Effector memory CD8-positive, alpha-beta T cell (primary cell): ENCODE measurements at regions not wholly inside any gene's neighbourhood (a gene's known extent, or its start where the extent isn't known, plus 50 kb on each side); places are given as distances from the start of the nearest gene placed in this dataset.

ENCODE experiments used
- ATAC-seq: fragments of 150-1000 bp; cut with Tn5 transposase; replicated peaks from 2 replicates; pipeline ENCODE4 v1.10.0; 2021; ENCODE audit warnings: mild to moderate bottlenecking, moderate library complexity
- DNase-seq, 3 experiments: peaks; one replicate each; pipeline ENCODE4 v3.0.0; 2021
- H3K27ac Mint-ChIP-seq, 2 donors: one replicate each; pipeline ENCODE4 v1.8.0; 2022; ENCODE audit warnings: mild to moderate bottlenecking in 2 of 2, mixed read lengths in 2 of 2, moderate library complexity in 2 of 2
- H3K27me3 Mint-ChIP-seq, 2 donors: one replicate each; pipeline ENCODE4 v1.8.0; 2022; ENCODE audit warnings: mixed read lengths in 2 of 2
- H3K36me3 Mint-ChIP-seq: one replicate; pipeline ENCODE4 v1.8.0; 2022; ENCODE audit warnings: mild to moderate bottlenecking, moderate library complexity, mixed read lengths; ENCODE audit not compliant: insufficient read depth
- H3K4me1 Mint-ChIP-seq, 2 donors: one replicate each; pipeline ENCODE4 v1.8.0; 2022; ENCODE audit warnings: low read depth in 2 of 2, mixed read lengths in 2 of 2
- H3K4me3 Mint-ChIP-seq, 2 donors: one replicate each; pipeline ENCODE4 v1.8.0; 2022; ENCODE audit warnings: mild to moderate bottlenecking in 2 of 2, mixed read lengths in 2 of 2, moderate library complexity in 2 of 2
- H3K9me3 Mint-ChIP-seq, 2 donors: one replicate each; pipeline ENCODE4 v1.8.0; 2022; ENCODE audit warnings: mixed read lengths in 2 of 2

GRCh38 chr10:3423384-3423783, 250.8 kb upstream of the PITRM1 start:
- H3K27me3 Mint-ChIP-seq, result peaks cover 9 to 46% of the 10 kb centered on the region in 2 donors
- ATAC-seq (no peak), DNase-seq (no peak)
- H3K27ac Mint-ChIP-seq, result no peak overlapping the region
- H3K4me3 Mint-ChIP-seq, result no peak overlapping the region
- no peaks in the 10 kb centered on the region for H3K36me3 Mint-ChIP-seq
- H3K4me1 Mint-ChIP-seq, result peaks cover 21 to 24% of the 10 kb centered on the region in 2 donors
- no peaks in the 10 kb centered on the region for H3K9me3 Mint-ChIP-seq

GRCh38 chr10:3422282-3422681, 249.7 kb upstream of the PITRM1 start:
- ATAC-seq, result no peak
- peaks cover 21 to 24% of the 10 kb centered on the region in 2 donors for H3K4me1 Mint-ChIP-seq

GRCh38 chr10:3421537-3422257, 249.1 kb upstream of the PITRM1 start:
- ATAC-seq, result no peak
- Mint-ChIP-seq H3K9me3 (no peaks in the 10 kb centered on the region), H3K27ac (peak overlapping the region; percentile 15 to 57), H3K4me1 (peaks cover 21 to 24% of the 10 kb centered on the region in 2 donors), H3K36me3 (no peaks in the 10 kb centered on the region), H3K4me3 (peak overlapping the region in 1 of 2 donors; percentile 65), H3K27me3 (peaks cover 9 to 46% of the 10 kb centered on the region in 2 donors)
- no peak for DNase-seq

More at GRCh38 chr10:3422282-3422681, 249.7 kb upstream of the PITRM1 start:
- no peak for DNase-seq
- Mint-ChIP-seq H3K9me3 (no peaks in the 10 kb centered on the region), H3K27ac (peak overlapping the region; percentile 15 to 57), H3K36me3 (no peaks in the 10 kb centered on the region), H3K27me3 (peaks cover 9 to 46% of the 10 kb centered on the region in 2 donors), H3K4me3 (peak overlapping the region; percentile 17 to 65)

- Mint-ChIP-seq H3K36me3 (no peaks in the 10 kb centered on the region), H3K27me3 (peaks cover 9 to 41% of the 10 kb centered on the region in 2 donors), H3K4me3 (peak overlapping the region in 1 of 2 donors; percentile 62), H3K9me3 (no peaks in the 10 kb centered on the region), H3K27ac (no peak overlapping the region), H3K4me1 (peaks cover 21 to 24% of the 10 kb centered on the region in 2 donors)
- no peak for DNase-seq
- no peak for ATAC-seq
Observed at GRCh38 chr10:3420527-3421469, 248.2 kb upstream of the PITRM1 start.

DNA sequence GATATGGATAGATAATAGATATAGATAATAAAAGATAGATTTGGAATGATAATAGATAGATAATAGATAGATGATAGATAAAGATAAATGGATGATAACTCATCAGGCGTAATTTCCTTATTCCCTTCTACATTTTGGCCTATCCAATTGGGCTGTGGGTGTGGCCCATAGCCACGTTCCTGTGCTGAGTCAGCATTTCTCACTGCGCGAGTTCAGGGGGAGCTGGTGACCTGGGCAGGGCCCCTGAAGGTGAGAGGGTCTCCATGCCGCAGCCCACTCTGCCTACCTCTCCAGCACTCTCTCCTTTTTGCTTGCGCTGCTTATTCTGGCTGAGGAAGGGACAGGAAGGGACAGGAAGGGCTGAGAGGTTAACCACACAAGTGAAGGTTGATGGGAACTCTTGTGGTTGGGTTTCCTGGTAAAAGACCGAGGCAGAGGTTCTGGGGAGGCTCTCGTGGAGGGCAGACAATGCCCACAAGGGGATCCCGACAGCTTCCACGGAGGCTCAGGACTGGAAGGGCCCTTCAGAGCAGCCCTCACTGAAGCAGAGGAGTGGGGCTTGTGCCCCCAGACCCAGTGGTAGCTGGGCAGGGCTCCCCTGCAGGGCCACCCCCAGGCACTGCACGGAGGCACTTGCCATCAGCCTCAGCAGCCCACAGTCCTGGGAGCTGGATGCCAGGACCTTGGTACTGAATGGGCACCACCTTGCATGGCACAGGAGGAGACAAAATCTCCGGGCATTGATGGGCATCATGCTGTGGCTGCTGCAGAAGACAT, 247.3 kb upstream of the PITRM1 start:
- Mint-ChIP-seq H3K27me3 (peaks cover 7 to 33% of the 10 kb centered on the region in 2 donors), H3K4me1 (peaks cover 21 to 24% of the 10 kb centered on the region in 2 donors), H3K36me3 (peaks cover 2% of the 10 kb centered on the region), H3K9me3 (no peaks in the 10 kb centered on the region), H3K4me3 (peak overlapping the region; percentile 25 to 62), H3K27ac (peak overlapping the region in 1 of 2 donors; percentile 57)
- ATAC-seq, result peak; percentile 32
- DNase-seq, result no peak

- H3K4me3 Mint-ChIP-seq, result no peak overlapping the region
- peaks cover 2% of the 10 kb centered on the region for H3K36me3 Mint-ChIP-seq
- H3K27ac Mint-ChIP-seq, result no peak overlapping the region
- no peak for ATAC-seq
- H3K27me3 Mint-ChIP-seq, result peaks cover 0 to 23% of the 10 kb centered on the region in 2 donors
- no peak for DNase-seq
- H3K9me3 Mint-ChIP-seq, result no peaks in the 10 kb centered on the region
- peaks cover 21 to 24% of the 10 kb centered on the region in 2 donors for H3K4me1 Mint-ChIP-seq
Observed at GRCh38 chr10:3418926-3419325, 246.3 kb upstream of the PITRM1 start.

- no peak overlapping the region for H3K27ac Mint-ChIP-seq
- no peak overlapping the region for H3K4me3 Mint-ChIP-seq
- DNase-seq (no peak), ATAC-seq (no peak)
- peaks cover 0 to 16% of the 10 kb centered on the region in 2 donors for H3K27me3 Mint-ChIP-seq
- peaks cover 23 to 24% of the 10 kb centered on the region in 2 donors for H3K4me1 Mint-ChIP-seq
- H3K9me3 Mint-ChIP-seq, result no peaks in the 10 kb centered on the region
- H3K36me3 Mint-ChIP-seq, result peaks cover 2% of the 10 kb centered on the region
Observed at GRCh38 chr10:3418041-3418754, 245.6 kb upstream of the PITRM1 start.

- no peak overlapping the region for H3K27ac Mint-ChIP-seq
- no peak for ATAC-seq
- H3K27me3 Mint-ChIP-seq, result peaks cover 0 to 12% of the 10 kb centered on the region in 2 donors
- H3K9me3 Mint-ChIP-seq, result no peaks in the 10 kb centered on the region
- no peak for DNase-seq
- H3K4me1 Mint-ChIP-seq, result peaks cover 20 to 22% of the 10 kb centered on the region in 2 donors
- peaks cover 2% of the 10 kb centered on the region for H3K36me3 Mint-ChIP-seq
- H3K4me3 Mint-ChIP-seq, result no peak overlapping the region
Observed at GRCh38 chr10:3417096-3417495, 244.5 kb upstream of the PITRM1 start.

DNA sequence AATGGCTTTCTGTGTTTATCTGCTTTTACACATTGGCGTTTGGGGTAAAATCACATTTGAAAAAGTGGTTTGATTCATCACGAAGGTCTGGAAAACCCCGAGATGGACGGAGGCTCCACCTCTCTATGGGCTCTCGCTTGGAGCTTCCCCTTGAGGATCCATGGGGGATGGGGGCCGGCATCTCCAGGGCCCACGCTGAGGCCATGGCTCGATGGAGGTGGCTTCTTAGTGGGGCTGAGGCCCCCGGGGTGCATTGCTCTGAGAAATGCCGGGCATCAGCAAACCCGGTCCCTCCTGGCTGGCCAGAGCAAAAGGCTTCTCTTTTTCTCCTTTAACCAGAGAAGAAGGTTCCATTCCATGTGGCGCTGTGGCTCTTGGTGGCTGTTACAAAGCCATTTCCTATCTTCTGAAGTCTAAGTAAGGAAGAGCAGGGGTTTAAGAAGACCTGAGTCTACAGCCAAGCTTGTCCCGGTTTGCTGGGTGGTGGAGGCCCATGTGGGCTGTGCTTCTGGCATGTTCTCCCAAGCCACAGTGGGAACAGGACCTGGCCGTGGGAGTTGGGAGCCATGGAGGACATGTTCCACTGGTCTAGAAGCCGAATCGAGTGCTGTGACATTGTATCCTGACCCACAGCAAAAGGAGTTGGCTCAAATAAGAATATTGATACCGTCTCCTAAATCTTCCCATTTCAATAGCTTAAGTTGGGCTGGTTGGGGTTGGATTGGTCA, 243.5 kb upstream of the PITRM1 start:
- Mint-ChIP-seq H3K9me3 (peaks cover 0 to 4% of the 10 kb centered on the region in 2 donors), H3K4me3 (no peak overlapping the region), H3K36me3 (peaks cover 2% of the 10 kb centered on the region), H3K27me3 (peaks cover 0 to 11% of the 10 kb centered on the region in 2 donors), H3K27ac (no peak overlapping the region), H3K4me1 (peaks cover 17% of the 10 kb centered on the region in 2 donors)
- ATAC-seq, result no peak
- DNase-seq, result no peak

GRCh38 chr10:3415038-3415736, 242.6 kb upstream of the PITRM1 start:
- peaks cover 9 to 10% of the 10 kb centered on the region in 2 donors for H3K4me1 Mint-ChIP-seq
- peaks cover 2% of the 10 kb centered on the region for H3K36me3 Mint-ChIP-seq
- H3K27ac Mint-ChIP-seq, result no peak overlapping the region
- H3K27me3 Mint-ChIP-seq, result peaks cover 0 to 2% of the 10 kb centered on the region in 2 donors
- no peak overlapping the region for H3K4me3 Mint-ChIP-seq
- no peak for ATAC-seq
- no peak for DNase-seq
- H3K9me3 Mint-ChIP-seq, result peaks cover 0 to 8% of the 10 kb centered on the region in 2 donors

- Mint-ChIP-seq H3K36me3 (peaks cover 2% of the 10 kb centered on the region), H3K4me1 (peaks cover 4% of the 10 kb centered on the region in 2 donors), H3K27me3 (no peaks in the 10 kb centered on the region), H3K9me3 (peaks cover 0 to 8% of the 10 kb centered on the region in 2 donors), H3K27ac (no peak overlapping the region), H3K4me3 (no peak overlapping the region)
- DNase-seq (no peak), ATAC-seq (no peak)
Observed at GRCh38 chr10:3414667-3415023, 242.1 kb upstream of the PITRM1 start.
